ENCODE measurements at regions not wholly inside any gene's neighbourhood (a gene's known extent, or its start where the extent isn't known, plus 50 kb on each side); places are given as distances from the start of the nearest gene placed in this dataset.

- Mint-ChIP-seq H3K4me3 (no peak overlapping the region), H3K9me3 (peaks cover 4% of the 10 kb centered on the region), H3K27me3 (ENCODE audit: low read depth, poor library complexity) (no peaks in the 10 kb centered on the region), H3K4me1 (peaks cover 7% of the 10 kb centered on the region), H3K27ac (no peak overlapping the region), H3K36me3 (ENCODE audit: low read depth) (no peaks in the 10 kb centered on the region)
- TF ChIP-seq, protein P1, sequence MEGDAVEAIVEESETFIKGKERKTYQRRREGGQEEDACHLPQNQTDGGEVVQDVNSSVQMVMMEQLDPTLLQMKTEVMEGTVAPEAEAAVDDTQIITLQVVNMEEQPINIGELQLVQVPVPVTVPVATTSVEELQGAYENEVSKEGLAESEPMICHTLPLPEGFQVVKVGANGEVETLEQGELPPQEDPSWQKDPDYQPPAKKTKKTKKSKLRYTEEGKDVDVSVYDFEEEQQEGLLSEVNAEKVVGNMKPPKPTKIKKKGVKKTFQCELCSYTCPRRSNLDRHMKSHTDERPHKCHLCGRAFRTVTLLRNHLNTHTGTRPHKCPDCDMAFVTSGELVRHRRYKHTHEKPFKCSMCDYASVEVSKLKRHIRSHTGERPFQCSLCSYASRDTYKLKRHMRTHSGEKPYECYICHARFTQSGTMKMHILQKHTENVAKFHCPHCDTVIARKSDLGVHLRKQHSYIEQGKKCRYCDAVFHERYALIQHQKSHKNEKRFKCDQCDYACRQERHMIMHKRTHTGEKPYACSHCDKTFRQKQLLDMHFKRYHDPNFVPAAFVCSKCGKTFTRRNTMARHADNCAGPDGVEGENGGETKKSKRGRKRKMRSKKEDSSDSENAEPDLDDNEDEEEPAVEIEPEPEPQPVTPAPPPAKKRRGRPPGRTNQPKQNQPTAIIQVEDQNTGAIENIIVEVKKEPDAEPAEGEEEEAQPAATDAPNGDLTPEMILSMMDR (IDR thresholded peaks at IDR 0.05), result no peak
- no peak for DNase-seq
These were observed 67.6 kb upstream of the PHYHIPL start for GRCh38 chr10:59108886-59109288.

GRCh38 chr10:59109826-59110225, 66.6 kb upstream of the PHYHIPL start:
- TF ChIP-seq, protein P1 (IDR thresholded peaks at IDR 0.05), result no peak
- H3K36me3 Mint-ChIP-seq (ENCODE audit: low read depth), result no peaks in the 10 kb centered on the region

DNA sequence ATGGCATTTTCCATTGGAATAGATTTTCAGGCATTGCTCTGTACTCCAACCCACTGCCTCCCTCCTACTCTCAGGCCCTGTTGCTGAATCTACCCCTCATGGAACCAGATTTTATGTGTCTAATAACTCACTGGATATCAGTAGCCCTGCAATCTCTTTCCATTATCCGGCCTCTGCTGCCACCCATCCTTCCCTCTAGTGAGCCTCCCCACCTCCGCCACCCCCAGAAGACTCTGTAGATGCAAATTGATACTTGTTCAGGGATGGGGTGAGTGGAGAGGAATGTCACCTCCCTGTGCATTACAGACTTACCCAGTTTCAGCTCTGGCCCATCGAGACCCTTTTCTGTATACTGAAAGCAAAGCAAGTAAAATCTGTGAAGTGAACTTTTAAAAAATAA, 52.3 kb upstream of the PHYHIPL start:
- Mint-ChIP-seq H3K9me3 (peaks cover 13% of the 10 kb centered on the region), H3K27me3 (ENCODE audit: low read depth, poor library complexity) (peaks cover 5% of the 10 kb centered on the region), H3K36me3 (ENCODE audit: low read depth) (no peaks in the 10 kb centered on the region), H3K4me1 (peaks cover 22% of the 10 kb centered on the region), H3K4me3 (no peak overlapping the region), H3K27ac (no peak overlapping the region)
- no peak for DNase-seq
- TF ChIP-seq, protein P1 (IDR thresholded peaks at IDR 0.05), result no peak

More at GRCh38 chr10:59109826-59110225, 66.6 kb upstream of the PHYHIPL start:
- Mint-ChIP-seq H3K4me3 (no peak overlapping the region), H3K27me3 (ENCODE audit: low read depth, poor library complexity) (no peaks in the 10 kb centered on the region), H3K4me1 (peaks cover 7% of the 10 kb centered on the region), H3K27ac (no peak overlapping the region), H3K9me3 (peaks cover 4% of the 10 kb centered on the region)
- no peak for DNase-seq

GRCh38 chr10:59125666-59126065, 50.8 kb upstream of the PHYHIPL start:
- Mint-ChIP-seq H3K4me1 (peaks cover 22% of the 10 kb centered on the region), H3K9me3 (peaks cover 12% of the 10 kb centered on the region), H3K27ac (peak overlapping the region; percentile 33), H3K4me3 (no peak overlapping the region), H3K27me3 (ENCODE audit: low read depth, poor library complexity) (peaks cover 5% of the 10 kb centered on the region), H3K36me3 (ENCODE audit: low read depth) (no peaks in the 10 kb centered on the region)
- TF ChIP-seq, protein P1 (IDR thresholded peaks at IDR 0.05), result no peak
- DNase-seq, result no peak

DNA sequence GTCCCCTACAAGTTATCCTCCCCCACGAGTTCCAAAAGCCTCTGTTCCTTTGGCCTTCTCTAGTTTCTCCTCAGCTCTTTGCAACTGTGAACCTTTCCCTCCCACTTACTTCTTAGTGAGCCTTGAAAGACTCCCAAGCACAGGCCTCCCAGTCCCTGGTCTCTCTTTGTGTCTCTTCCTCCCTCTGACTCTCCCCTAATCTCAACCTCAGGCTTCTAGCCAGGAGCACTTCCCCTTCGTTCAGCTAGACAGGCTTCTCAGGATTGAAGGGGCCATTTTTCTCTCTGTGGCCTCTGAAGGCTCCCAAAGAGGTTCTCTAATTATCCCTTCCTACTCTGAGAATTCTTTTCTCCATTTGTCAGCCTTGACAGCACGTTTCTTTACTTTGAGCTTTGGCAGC, 50.2 kb upstream of the PHYHIPL start:
- Mint-ChIP-seq H3K4me3 (peak overlapping the region; percentile 0), H3K27ac (peak overlapping the region; percentile 99), H3K9me3 (peaks cover 6% of the 10 kb centered on the region), H3K27me3 (ENCODE audit: low read depth, poor library complexity) (peaks cover 5% of the 10 kb centered on the region), H3K36me3 (ENCODE audit: low read depth) (no peaks in the 10 kb centered on the region), H3K4me1 (peaks cover 22% of the 10 kb centered on the region)
- peak; percentile 2 for DNase-seq
- TF ChIP-seq, protein P1 (IDR thresholded peaks at IDR 0.05), result no peak
